ENCODE measurements at regions not wholly inside any gene's neighbourhood (a gene's known extent, or its start where the extent isn't known, plus 50 kb on each side); places are given as distances from the start of the nearest gene placed in this dataset.
"Not testable (repeated sequence)": the region's sequence is repeated elsewhere in the genome, so short reads cannot be mapped to it uniquely, and the experiment has no call there.

GRCh38 chr5:167071981-167072610, 1219.3 kb upstream of the WWC1 start:
- TF ChIP-seq CTCF (conservative IDR thresholded peaks at IDR 0.05; ENCODE audit: control insufficient read depth, insufficient read depth, low read depth, low read length), result no peak
- DNase-seq (ENCODE audit: low read depth), result peak; percentile 57
- H3K4me3 ChIP-seq (ENCODE audit: control insufficient read depth, low read depth, low read length), result no peak overlapping the region

- H3K4me3 ChIP-seq (ENCODE audit: control insufficient read depth, low read depth, low read length), result no peak overlapping the region
- no peak for TF ChIP-seq CTCF (conservative IDR thresholded peaks at IDR 0.05; ENCODE audit: control insufficient read depth, insufficient read depth, low read depth, low read length)
- DNase-seq (ENCODE audit: low read depth), result no peak
Measured at GRCh38 chr5:167081561-167081960, 1209.9 kb upstream of the WWC1 start.

GRCh38 chr5:167096816-167097215, 1194.6 kb upstream of the WWC1 start:
- TF ChIP-seq CTCF (conservative IDR thresholded peaks at IDR 0.05; ENCODE audit: control insufficient read depth, insufficient read depth, low read depth, low read length), result no peak
- no peak overlapping the region for H3K4me3 ChIP-seq (ENCODE audit: control insufficient read depth, low read depth, low read length)
- DNase-seq (ENCODE audit: low read depth), result peak; percentile 5

- DNase-seq (ENCODE audit: low read depth), result no peak
- no peak overlapping the region for H3K4me3 ChIP-seq (ENCODE audit: control insufficient read depth, low read depth, low read length)
- TF ChIP-seq CTCF (conservative IDR thresholded peaks at IDR 0.05; ENCODE audit: control insufficient read depth, insufficient read depth, low read depth, low read length), result no peak
Measured at GRCh38 chr5:167104351-167104750, 1187.1 kb upstream of the WWC1 start.

GRCh38 chr5:167105941-167106340, 1185.5 kb upstream of the WWC1 start:
- H3K4me3 ChIP-seq (ENCODE audit: control insufficient read depth, low read depth, low read length), result no peak overlapping the region
- TF ChIP-seq CTCF (conservative IDR thresholded peaks at IDR 0.05; ENCODE audit: control insufficient read depth, insufficient read depth, low read depth, low read length), result no peak
- no peak for DNase-seq (ENCODE audit: low read depth)

GRCh38 chr5:167107684-167108083, 1183.8 kb upstream of the WWC1 start:
- TF ChIP-seq CTCF (conservative IDR thresholded peaks at IDR 0.05; ENCODE audit: control insufficient read depth, insufficient read depth, low read depth, low read length), result no peak
- H3K4me3 ChIP-seq (ENCODE audit: control insufficient read depth, low read depth, low read length), result no peak overlapping the region
- DNase-seq (ENCODE audit: low read depth), result no peak

GRCh38 chr5:167108266-167108665, 1183.2 kb upstream of the WWC1 start:
- H3K4me3 ChIP-seq (ENCODE audit: control insufficient read depth, low read depth, low read length); DNase-seq (ENCODE audit: low read depth): not testable (repeated sequence)
